NCI-H82 treated with DMSO at 0.1 percent for 48 hours (cell line): ENCODE measurements at regions not wholly inside any gene's neighbourhood (a gene's known extent, or its start where the extent isn't known, plus 50 kb on each side); places are given as distances from the start of the nearest gene placed in this dataset.
"Not testable (repeated sequence)": the region's sequence is repeated elsewhere in the genome, so short reads cannot be mapped to it uniquely, and the experiment has no call there.

ENCODE experiments used
- DNase-seq: peaks from one replicate; lab custom pipeline; 2025; ENCODE audit not compliant: unreplicated experiment; lab: John Stamatoyannopoulos, UW

- DNase-seq: not testable (repeated sequence)
Observed at GRCh38 chr11:49326651-49327050, 118.2 kb upstream of the FOLH1 start.

GRCh38 chr11:49316180-49316579, 107.8 kb upstream of the FOLH1 start:
- no peak for DNase-seq

- no peak for DNase-seq
Observed at GRCh38 chr11:49303080-49303479, 94.7 kb upstream of the FOLH1 start.

- DNase-seq: no peak
Observed at GRCh38 chr11:49302360-49302759, 94.0 kb upstream of the FOLH1 start.

GRCh38 chr11:49298017-49298416, 89.6 kb upstream of the FOLH1 start:
- DNase-seq: not testable (repeated sequence)

GRCh38 chr11:49283911-49284310, 75.5 kb upstream of the FOLH1 start:
- not testable (repeated sequence) for DNase-seq

GRCh38 chr11:49283282-49283681, 74.9 kb upstream of the FOLH1 start:
- DNase-seq: peak; percentile 1

- not testable (repeated sequence) for DNase-seq
Observed at GRCh38 chr11:49282125-49282524, 73.7 kb upstream of the FOLH1 start.

GRCh38 chr11:49277951-49278350, 69.5 kb upstream of the FOLH1 start:
- peak; percentile 28 for DNase-seq
